A673 (cell line): ENCODE measurements at regions not wholly inside any gene's neighbourhood (a gene's known extent, or its start where the extent isn't known, plus 50 kb on each side); places are given as distances from the start of the nearest gene placed in this dataset.
"Not testable (repeated sequence)": the region's sequence is repeated elsewhere in the genome, so short reads cannot be mapped to it uniquely, and the experiment has no call there.

Experiments used
- EZH2 ChIP-seq: fragments of 200-600 bp; sonication (generic); IDR thresholded peaks from 2 replicates; pipeline ENCODE4 v1.6.1; 2017; ENCODE audit warnings: borderline replicate concordance, low read depth, mild to moderate bottlenecking, mixed read lengths, antibody characterized with exemption, low read length; ENCODE audit not compliant: poor library complexity, severe bottlenecking
- TF ChIP-seq, protein P1 (sequence below): fragments of 300-800, 200-600 bp; sonication (generic); conservative IDR thresholded peaks from 2 replicates; pipeline ENCODE4 v1.5.1; 2017; ENCODE audit warnings: low read depth, mild to moderate bottlenecking, antibody characterized with exemption, low read length, moderate library complexity, mixed read lengths

DNA sequence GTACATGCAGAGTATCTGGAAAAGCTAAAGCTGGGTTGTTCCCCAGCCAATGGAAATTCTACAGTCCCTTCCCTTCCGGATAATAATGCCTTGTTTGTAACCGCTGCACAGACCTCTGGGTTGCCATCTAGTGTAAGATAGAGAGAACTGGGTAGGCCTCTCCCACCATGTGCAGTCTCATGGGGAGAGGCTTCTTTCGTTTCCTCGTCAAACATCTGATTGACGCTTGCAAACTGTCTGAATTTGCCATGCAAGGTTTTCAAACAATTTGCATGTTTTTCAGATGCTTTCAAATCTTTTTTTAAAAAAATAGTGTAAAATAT lies 69.7 kb upstream of the NOTCH2NLA start:
- TF ChIP-seq, protein P1, sequence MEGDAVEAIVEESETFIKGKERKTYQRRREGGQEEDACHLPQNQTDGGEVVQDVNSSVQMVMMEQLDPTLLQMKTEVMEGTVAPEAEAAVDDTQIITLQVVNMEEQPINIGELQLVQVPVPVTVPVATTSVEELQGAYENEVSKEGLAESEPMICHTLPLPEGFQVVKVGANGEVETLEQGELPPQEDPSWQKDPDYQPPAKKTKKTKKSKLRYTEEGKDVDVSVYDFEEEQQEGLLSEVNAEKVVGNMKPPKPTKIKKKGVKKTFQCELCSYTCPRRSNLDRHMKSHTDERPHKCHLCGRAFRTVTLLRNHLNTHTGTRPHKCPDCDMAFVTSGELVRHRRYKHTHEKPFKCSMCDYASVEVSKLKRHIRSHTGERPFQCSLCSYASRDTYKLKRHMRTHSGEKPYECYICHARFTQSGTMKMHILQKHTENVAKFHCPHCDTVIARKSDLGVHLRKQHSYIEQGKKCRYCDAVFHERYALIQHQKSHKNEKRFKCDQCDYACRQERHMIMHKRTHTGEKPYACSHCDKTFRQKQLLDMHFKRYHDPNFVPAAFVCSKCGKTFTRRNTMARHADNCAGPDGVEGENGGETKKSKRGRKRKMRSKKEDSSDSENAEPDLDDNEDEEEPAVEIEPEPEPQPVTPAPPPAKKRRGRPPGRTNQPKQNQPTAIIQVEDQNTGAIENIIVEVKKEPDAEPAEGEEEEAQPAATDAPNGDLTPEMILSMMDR = not testable (repeated sequence)
- TF ChIP-seq EZH2 = not testable (repeated sequence)
